Caco-2 (cell line): ENCODE measurements at regions not wholly inside any gene's neighbourhood (a gene's known extent, or its start where the extent isn't known, plus 50 kb on each side); places are given as distances from the start of the nearest gene placed in this dataset.

Source experiments
- BruUV-seq: library from RNA; stranded (reverse); fragments of 400-500 nt; replicated peaks from 2 replicates; lab custom pipeline; 2021; lab: Mats Ljungman, UMichigan
- CTCF ChIA-PET: fragments of 300-600 bp; sonication (Branson Sonifier 250); formaldehyde crosslinking; loops from one replicate; lab custom pipeline; 2022; ENCODE audit warnings: antibody characterized with exemption; lab: Charles Lee
- POLR2A ChIA-PET: fragments of 300-600 bp; sonication (Branson Sonifier 250); formaldehyde crosslinking; loops from one replicate; lab custom pipeline; 2022; ENCODE audit warnings: antibody characterized with exemption; lab: Charles Lee
- DNase-seq, 2 experiments: peaks; one replicate each; pipeline versions ENCODE4 v3.0.0 to v3.0.0-alpha.2; 2020 to 2022
- H3K27me3 ChIP-seq: replicated peaks from 2 replicates; pipeline ENCODE4 v1.6.0; 2011; ENCODE audit warnings: low read length; ENCODE audit not compliant: control insufficient read depth, insufficient read depth
- H3K36me3 ChIP-seq: 2 replicates; pipeline ENCODE4 v1.5.1; 2011; ENCODE audit warnings: low read length; ENCODE audit not compliant: control insufficient read depth, insufficient read depth
- H3K4me1 ChIP-seq: fragments of 250-450 bp; sonication (Bioruptor Pico); 2 replicates; pipeline ENCODE4 v1.5.1; 2020; ENCODE audit warnings: mild to moderate bottlenecking
- H3K4me3 ChIP-seq: 2 replicates; pipeline ENCODE4 v1.5.1; 2011; ENCODE audit warnings: low read depth, mild to moderate bottlenecking, control low read depth, low read length
- H3K9me3 ChIP-seq: fragments of 250-450 bp; sonication (Bioruptor Pico); 2 replicates; pipeline ENCODE4 v1.5.1; 2020; ENCODE audit warnings: mild to moderate bottlenecking, moderate library complexity
- H3K27ac Mint-ChIP-seq: one replicate; pipeline ENCODE4 v1.8.0; 2022; ENCODE audit warnings: mixed read lengths; ENCODE audit not compliant: unreplicated experiment
- H3K27me3 Mint-ChIP-seq: one replicate; pipeline ENCODE4 v1.8.0; 2022; ENCODE audit warnings: mixed read lengths; ENCODE audit not compliant: insufficient read depth, unreplicated experiment
- H3K36me3 Mint-ChIP-seq: one replicate; pipeline ENCODE4 v1.8.0; 2022; ENCODE audit warnings: mild to moderate bottlenecking, mixed read lengths; ENCODE audit not compliant: insufficient read depth, unreplicated experiment
- H3K4me1 Mint-ChIP-seq: one replicate; pipeline ENCODE4 v1.8.0; 2022; ENCODE audit warnings: low read depth, mixed read lengths; ENCODE audit not compliant: unreplicated experiment
- H3K4me3 Mint-ChIP-seq: one replicate; pipeline ENCODE4 v1.8.0; 2022; ENCODE audit warnings: mild to moderate bottlenecking, moderate library complexity, mixed read lengths; ENCODE audit not compliant: unreplicated experiment
- H3K9me3 Mint-ChIP-seq: one replicate; pipeline ENCODE4 v1.8.0; 2022; ENCODE audit warnings: mixed read lengths; ENCODE audit not compliant: unreplicated experiment
- intact Hi-C: fragments of 100-400 bp; cut with micrococcal nuclease; formaldehyde crosslinking; loops from one replicate; pipeline ENCODE4 v1.10.0; 2022; ENCODE audit not compliant: unreplicated experiment
- TF ChIP-seq, protein P1 (sequence below), 2 experiments: fragments of 200-600 bp in 1 of 2; IDR thresholded peaks; 1 replicate in 1 of 2; 2 replicates in 1 of 2; pipeline versions ENCODE4 v1.5.1 to v1.8.0; 2011 to 2022; ENCODE audit warnings: antibody characterized with exemption in 1 of 2, control low read depth in 1 of 2, inconsistent platforms in 1 of 2, low read depth in 1 of 2, low read length in 1 of 2, mild to moderate bottlenecking in 1 of 2, moderate library complexity in 1 of 2; ENCODE audit not compliant: insufficient read depth in 1 of 2, severe bottlenecking in 1 of 2, unreplicated experiment in 1 of 2

DNA sequence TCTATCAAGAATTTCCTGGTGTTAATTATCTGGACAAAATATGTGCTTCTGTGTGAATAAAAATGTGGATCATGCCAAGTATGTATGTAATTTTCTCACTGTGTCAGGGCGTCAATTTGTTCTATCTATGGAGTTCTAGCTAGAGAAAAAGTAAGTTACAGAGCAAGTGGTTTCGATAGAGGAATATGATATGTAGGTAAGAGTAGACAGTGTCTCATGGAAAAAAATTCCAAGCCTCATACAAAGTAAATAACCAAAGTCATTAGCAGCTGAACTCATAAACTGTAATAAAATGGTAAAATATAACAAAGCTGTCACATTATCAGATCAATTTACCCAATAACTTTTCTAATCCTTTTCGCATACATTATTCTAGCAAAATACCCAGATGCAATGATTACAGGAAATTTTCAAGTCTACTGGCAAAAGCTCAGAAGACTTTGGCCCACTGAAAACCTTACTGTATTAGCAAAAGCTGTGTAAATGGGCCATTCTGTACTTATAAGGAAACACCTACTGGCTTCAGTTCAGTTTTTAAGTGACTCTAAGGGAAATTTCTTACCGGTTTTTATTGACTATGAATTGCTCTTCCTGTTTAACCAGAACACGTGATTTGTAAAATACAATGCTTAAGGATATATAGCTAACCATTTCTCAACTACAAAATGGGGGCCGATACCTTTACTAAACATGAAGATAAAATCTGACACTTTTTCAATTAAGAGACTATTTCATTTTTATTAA lies 121.0 kb upstream of the ARSJ start:
- no peak for DNase-seq
- Histone ChIP-seq H3K27me3 (no peaks in the 10 kb centered on the region), H3K9me3 (no peaks in the 10 kb centered on the region), H3K4me1 (no peaks in the 10 kb centered on the region), H3K36me3 (no peaks in the 10 kb centered on the region), H3K4me3 (no peak overlapping the region)
- TF ChIP-seq, protein P1, sequence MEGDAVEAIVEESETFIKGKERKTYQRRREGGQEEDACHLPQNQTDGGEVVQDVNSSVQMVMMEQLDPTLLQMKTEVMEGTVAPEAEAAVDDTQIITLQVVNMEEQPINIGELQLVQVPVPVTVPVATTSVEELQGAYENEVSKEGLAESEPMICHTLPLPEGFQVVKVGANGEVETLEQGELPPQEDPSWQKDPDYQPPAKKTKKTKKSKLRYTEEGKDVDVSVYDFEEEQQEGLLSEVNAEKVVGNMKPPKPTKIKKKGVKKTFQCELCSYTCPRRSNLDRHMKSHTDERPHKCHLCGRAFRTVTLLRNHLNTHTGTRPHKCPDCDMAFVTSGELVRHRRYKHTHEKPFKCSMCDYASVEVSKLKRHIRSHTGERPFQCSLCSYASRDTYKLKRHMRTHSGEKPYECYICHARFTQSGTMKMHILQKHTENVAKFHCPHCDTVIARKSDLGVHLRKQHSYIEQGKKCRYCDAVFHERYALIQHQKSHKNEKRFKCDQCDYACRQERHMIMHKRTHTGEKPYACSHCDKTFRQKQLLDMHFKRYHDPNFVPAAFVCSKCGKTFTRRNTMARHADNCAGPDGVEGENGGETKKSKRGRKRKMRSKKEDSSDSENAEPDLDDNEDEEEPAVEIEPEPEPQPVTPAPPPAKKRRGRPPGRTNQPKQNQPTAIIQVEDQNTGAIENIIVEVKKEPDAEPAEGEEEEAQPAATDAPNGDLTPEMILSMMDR (IDR thresholded peaks at IDR 0.05; ENCODE audit: insufficient read depth in 1 of 2, low read depth in 1 of 2, low read length in 1 of 2, severe bottlenecking in 1 of 2, unreplicated experiment in 1 of 2), result no peak
- H3K4me3 Mint-ChIP-seq, result no peak overlapping the region
- ChIA-PET CTCF (no interaction called here), POLR2A (no interaction called here)
- no peaks in the 10 kb centered on the region for H3K27me3 Mint-ChIP-seq
- H3K27ac Mint-ChIP-seq, result no peak overlapping the region
- no peaks in the 10 kb centered on the region for H3K36me3 Mint-ChIP-seq
- BruUV-seq, result no TSS peak
- no peaks in the 10 kb centered on the region for H3K9me3 Mint-ChIP-seq
- H3K4me1 Mint-ChIP-seq, result no peaks in the 10 kb centered on the region
- intact Hi-C loops, result no loop called here

DNA sequence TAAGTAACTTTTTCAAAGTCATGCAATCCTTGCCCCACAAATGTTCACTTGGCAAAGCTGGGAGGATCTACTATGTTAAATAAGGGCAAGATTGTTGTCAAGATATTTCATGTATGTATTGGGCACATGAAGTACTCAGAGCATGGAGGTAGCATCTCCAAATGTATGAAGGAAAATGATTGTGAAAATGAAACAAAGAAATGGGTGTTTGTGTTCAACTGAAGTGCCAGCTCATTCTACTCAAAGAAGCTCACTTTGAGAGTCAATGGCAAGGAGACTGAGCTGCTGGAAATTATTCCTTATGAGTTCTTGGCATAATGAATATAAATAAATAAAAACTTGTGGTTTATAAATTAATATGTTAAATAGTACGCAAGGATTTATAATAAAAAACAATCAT lies 124.5 kb upstream of the ARSJ start:
- no peak overlapping the region for H3K4me3 Mint-ChIP-seq
- no peak overlapping the region for H3K27ac Mint-ChIP-seq
- no peak for DNase-seq
- H3K4me1 Mint-ChIP-seq, result no peaks in the 10 kb centered on the region
- Histone ChIP-seq H3K4me1 (no peaks in the 10 kb centered on the region), H3K4me3 (no peak overlapping the region), H3K27me3 (no peaks in the 10 kb centered on the region), H3K9me3 (no peaks in the 10 kb centered on the region), H3K36me3 (no peaks in the 10 kb centered on the region)
- CTCF ChIA-PET, result no interaction called here
- POLR2A ChIA-PET, result no interaction called here
- H3K27me3 Mint-ChIP-seq, result no peaks in the 10 kb centered on the region
- TF ChIP-seq, protein P1 (IDR thresholded peaks at IDR 0.05; ENCODE audit: insufficient read depth in 1 of 2, low read depth in 1 of 2, low read length in 1 of 2, severe bottlenecking in 1 of 2, unreplicated experiment in 1 of 2), result no peak
- no peaks in the 10 kb centered on the region for H3K9me3 Mint-ChIP-seq
- intact Hi-C loops, result no loop called here
- no TSS peak for BruUV-seq
- no peaks in the 10 kb centered on the region for H3K36me3 Mint-ChIP-seq

DNA sequence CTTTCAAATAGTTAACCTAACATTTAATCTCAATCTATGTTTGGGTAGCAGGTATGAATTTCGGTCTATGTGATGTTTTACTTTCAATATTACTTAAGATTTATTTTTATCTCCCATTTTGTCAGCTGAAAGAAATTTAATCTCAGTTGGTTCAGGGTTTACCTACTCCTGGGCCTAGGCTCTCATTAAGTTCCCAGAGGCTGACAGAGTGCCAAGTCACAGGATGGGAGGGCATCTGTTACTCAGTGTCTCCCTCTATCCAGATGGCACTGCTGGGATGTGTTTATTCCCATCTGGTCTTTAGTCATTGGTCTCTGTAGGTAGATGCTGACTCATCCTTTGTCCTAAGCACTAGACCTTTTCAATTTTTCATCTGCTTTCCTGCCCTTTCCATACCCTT lies 129.4 kb upstream of the ARSJ start:
- intact Hi-C loops, result no loop called here
- no peak for DNase-seq
- Histone ChIP-seq H3K36me3 (no peaks in the 10 kb centered on the region), H3K4me1 (no peaks in the 10 kb centered on the region), H3K27me3 (no peaks in the 10 kb centered on the region), H3K4me3 (no peak overlapping the region), H3K9me3 (no peaks in the 10 kb centered on the region)
- BruUV-seq, result no TSS peak
- no peak overlapping the region for H3K4me3 Mint-ChIP-seq
- H3K27me3 Mint-ChIP-seq, result no peaks in the 10 kb centered on the region
- H3K27ac Mint-ChIP-seq, result no peak overlapping the region
- POLR2A ChIA-PET, result no interaction called here
- no peaks in the 10 kb centered on the region for H3K9me3 Mint-ChIP-seq
- no peaks in the 10 kb centered on the region for H3K4me1 Mint-ChIP-seq
- CTCF ChIA-PET, result no interaction called here
- H3K36me3 Mint-ChIP-seq, result no peaks in the 10 kb centered on the region
- TF ChIP-seq, protein P1 (IDR thresholded peaks at IDR 0.05; ENCODE audit: insufficient read depth in 1 of 2, low read depth in 1 of 2, low read length in 1 of 2, severe bottlenecking in 1 of 2, unreplicated experiment in 1 of 2), result no peak
